Ascending aorta (tissue), 2 donors: ENCODE measurements at regions not wholly inside any gene's neighbourhood (a gene's known extent, or its start where the extent isn't known, plus 50 kb on each side); places are given as distances from the start of the nearest gene placed in this dataset.

Experiments
- DNase-seq, 2 donors: peaks; one replicate each; pipeline ENCODE4 v3.0.0-alpha.2; 2019; ENCODE audit warnings: low spot score in 2 of 2
- H3K27ac ChIP-seq, 2 donors: fragments of 200-600 bp; sonication (generic); one replicate each; pipeline ENCODE4 v1.5.1; 2016 to 2017; ENCODE audit warnings: mild to moderate bottlenecking in 1 of 2
- H3K27me3 ChIP-seq: fragments of 200-600 bp; sonication (generic); one replicate; pipeline ENCODE4 v1.5.1; 2017
- H3K36me3 ChIP-seq, 2 donors: fragments of 200-600 bp; sonication (generic); one replicate each; pipeline ENCODE4 v1.5.1; 2016
- H3K4me1 ChIP-seq, 2 donors: fragments of 200-600 bp; sonication (generic); one replicate each; pipeline ENCODE4 v1.5.1; 2016 to 2017; ENCODE audit warnings: mild to moderate bottlenecking in 1 of 2
- H3K4me3 ChIP-seq, 2 donors: fragments of 200-600 bp; sonication (generic); one replicate each; pipeline ENCODE4 v1.5.1; 2016 to 2017; ENCODE audit warnings: mild to moderate bottlenecking in 1 of 2
- H3K9me3 ChIP-seq, 2 donors: fragments of 200-600 bp; sonication (generic); one replicate each; pipeline ENCODE4 v1.5.1; 2016
- CTCF ChIP-seq, 3 experiments: fragments of 200-600 bp in 2 of 3; fragments of 450-650 bp in 1 of 3; sonication (generic) in 2 of 3; IDR thresholded peaks; one replicate each; pipeline ENCODE4 v1.5.1; 2016 to 2019; ENCODE audit warnings: antibody characterized with exemption in 3 of 3, mild to moderate bottlenecking in 1 of 3, moderate library complexity in 1 of 3
- intact Hi-C: fragments of 100-400 bp; cut with DNase I; formaldehyde crosslinking; loops from one replicate; pipeline ENCODE4 v1.15.1; 2023

- no peak overlapping the region for H3K27ac ChIP-seq
- H3K4me1 ChIP-seq, result no peaks in the 10 kb centered on the region
- no peaks in the 10 kb centered on the region for H3K36me3 ChIP-seq
- H3K4me3 ChIP-seq, result no peak overlapping the region
- no peaks in the 10 kb centered on the region for H3K27me3 ChIP-seq
- TF ChIP-seq CTCF (IDR thresholded peaks at IDR 0.05), result no peak
- intact Hi-C loops, result no loop called here
- DNase-seq, result no peak
- no peaks in the 10 kb centered on the region for H3K9me3 ChIP-seq
Measured at GRCh38 chr6:3515669-3516068, 58.8 kb upstream of the SLC22A23 start.

- H3K4me1 ChIP-seq, result no peaks in the 10 kb centered on the region
- intact Hi-C loops, result no loop called here
- no peak overlapping the region for H3K27ac ChIP-seq
- no peaks in the 10 kb centered on the region for H3K27me3 ChIP-seq
- DNase-seq, result no peak
- no peak overlapping the region for H3K4me3 ChIP-seq
- no peak for TF ChIP-seq CTCF (IDR thresholded peaks at IDR 0.05)
- no peaks in the 10 kb centered on the region for H3K9me3 ChIP-seq
- H3K36me3 ChIP-seq, result no peaks in the 10 kb centered on the region
Measured at GRCh38 chr6:3513416-3513815, 56.6 kb upstream of the SLC22A23 start.

- Histone ChIP-seq H3K4me1 (no peaks in the 10 kb centered on the region), H3K36me3 (no peaks in the 10 kb centered on the region), H3K27ac (no peak overlapping the region), H3K9me3 (no peaks in the 10 kb centered on the region), H3K4me3 (no peak overlapping the region), H3K27me3 (no peaks in the 10 kb centered on the region)
- no peak for DNase-seq
- no peak for TF ChIP-seq CTCF (IDR thresholded peaks at IDR 0.05)
- intact Hi-C loops, result no loop called here
Measured at GRCh38 chr6:3512832-3513231, 56.0 kb upstream of the SLC22A23 start.

- Histone ChIP-seq H3K4me3 (no peak overlapping the region), H3K27ac (no peak overlapping the region), H3K9me3 (no peaks in the 10 kb centered on the region), H3K27me3 (no peaks in the 10 kb centered on the region), H3K4me1 (no peaks in the 10 kb centered on the region), H3K36me3 (no peaks in the 10 kb centered on the region)
- intact Hi-C loops, result no loop called here
- no peak for TF ChIP-seq CTCF (IDR thresholded peaks at IDR 0.05)
- no peak for DNase-seq
Measured at GRCh38 chr6:3510617-3511016, 53.8 kb upstream of the SLC22A23 start.

- intact Hi-C loops, result no loop called here
- no peak overlapping the region for H3K4me3 ChIP-seq
- no peaks in the 10 kb centered on the region for H3K9me3 ChIP-seq
- H3K27ac ChIP-seq, result no peak overlapping the region
- no peak for TF ChIP-seq CTCF (IDR thresholded peaks at IDR 0.05)
- no peaks in the 10 kb centered on the region for H3K36me3 ChIP-seq
- no peaks in the 10 kb centered on the region for H3K4me1 ChIP-seq
- no peaks in the 10 kb centered on the region for H3K27me3 ChIP-seq
- DNase-seq, result no peak
Measured at GRCh38 chr6:3510178-3510577, 53.3 kb upstream of the SLC22A23 start.

GRCh38 chr6:3509336-3509735 is 52.5 kb upstream of the SLC22A23 start:
- intact Hi-C loops, result no loop called here
- Histone ChIP-seq H3K27ac (no peak overlapping the region), H3K36me3 (no peaks in the 10 kb centered on the region), H3K9me3 (no peaks in the 10 kb centered on the region), H3K4me1 (no peaks in the 10 kb centered on the region), H3K27me3 (no peaks in the 10 kb centered on the region), H3K4me3 (no peak overlapping the region)
- DNase-seq, result no peak
- no peak for TF ChIP-seq CTCF (IDR thresholded peaks at IDR 0.05)
